A549 (cell line): ENCODE measurements at regions not wholly inside any gene's neighbourhood (a gene's known extent, or its start where the extent isn't known, plus 50 kb on each side); places are given as distances from the start of the nearest gene placed in this dataset.

Experiments
- ATAC-seq, 2 experiments: fragments of 200-7000 bp in 1 of 2; fragments of >200 bp in 1 of 2; cut with Nextera tagmentation in 1 of 2; cut with Tn5 transposase in 1 of 2; 3 replicates each; pipeline versions ENCODE4 v1.8.0 to v1.9.1; 2018 to 2020; ENCODE audit warnings: mild to moderate bottlenecking in 1 of 2, moderate library complexity in 1 of 2
- CTCF ChIA-PET: fragments of 300-600 bp; sonication (Branson Sonifier 250); formaldehyde crosslinking; extraction: SDS; loops from one replicate; lab custom pipeline; 2021; ENCODE audit warnings: antibody characterized with exemption, inconsistent platforms; lab: Yijun Ruan, JAX
- POLR2A ChIA-PET: fragments of 350-600 bp; formaldehyde crosslinking; extraction: SDS; loops from one replicate; lab custom pipeline; 2021; ENCODE audit warnings: antibody characterized with exemption, inconsistent platforms; lab: Yijun Ruan, JAX
- DNase-seq, 2 experiments: peaks; one replicate each; pipeline versions ENCODE4 v3.0.0 to v3.0.0-alpha.2; 2011 to 2016; ENCODE audit warnings: low read depth in 1 of 2, low spot score in 1 of 2
- FAIRE-seq: peaks from 2 replicates; lab custom pipeline; 2011; peaks lifted over from hg19 to GRCh38; lab: Jason Lieb, UNC
- H3K27ac ChIP-seq, 2 experiments: fragments of >200 bp; sonication (Bioruptor Twin); formaldehyde crosslinking; 3 replicates each; pipeline ENCODE4 v1.5.1; 2016 to 2017
- H3K4me1 ChIP-seq: fragments of >200 bp; sonication (Bioruptor Twin); formaldehyde crosslinking; 3 replicates; pipeline ENCODE4 v1.6.1; 2016
- H3K4me2 ChIP-seq: fragments of >200 bp; sonication (Bioruptor Twin); formaldehyde crosslinking; 3 replicates; pipeline ENCODE4 v1.6.1; 2016
- H3K4me3 ChIP-seq: fragments of >200 bp; sonication (Bioruptor Twin); formaldehyde crosslinking; 3 replicates; pipeline ENCODE4 v1.5.1; 2016
- H3K9me3 ChIP-seq: fragments of >200 bp; sonication (Bioruptor Twin); formaldehyde crosslinking; 3 replicates; pipeline ENCODE4 v1.6.1; 2016
- BCL3 ChIP-seq: fragments of >200 bp; sonication (Bioruptor Twin); formaldehyde crosslinking; IDR thresholded peaks from 3 replicates; pipeline ENCODE4 v1.6.1; 2016
- CBX8 ChIP-seq: fragments of 200-600 bp; sonication (generic); IDR thresholded peaks from 2 replicates; pipeline ENCODE4 v1.6.1; 2016
- CHD2 ChIP-seq: fragments of 150-350 bp; IDR thresholded peaks from 2 replicates; pipeline ENCODE4 v1.6.1; 2014; ENCODE audit warnings: low read length; ENCODE audit not compliant: partially characterized antibody
- EHF ChIP-seq: fragments of 250-450 bp; sonication (Bioruptor Pico); IDR thresholded peaks from 2 replicates; pipeline ENCODE4 v1.5.0; 2020; ENCODE audit warnings: mild to moderate bottlenecking
- EHMT2 ChIP-seq: fragments of 200-600 bp; sonication (generic); IDR thresholded peaks from 2 replicates; pipeline ENCODE4 v1.6.1; 2016; ENCODE audit warnings: antibody characterized with exemption, low read depth, mild to moderate bottlenecking, moderate library complexity
- ELK1 ChIP-seq: fragments of 150-350 bp; IDR thresholded peaks from 2 replicates; pipeline ENCODE4 v1.6.1; 2014; ENCODE audit warnings: low read depth, mild to moderate bottlenecking, low read length
- ESRRA ChIP-seq: fragments of 150-350 bp; IDR thresholded peaks from 2 replicates; pipeline ENCODE4 v1.6.1; 2014; ENCODE audit warnings: mild to moderate bottlenecking, low read length, borderline replicate concordance
- HES2 ChIP-seq: fragments of >200 bp; sonication (Bioruptor Twin); formaldehyde crosslinking; IDR thresholded peaks from 2 replicates; pipeline ENCODE4 v1.6.1; 2016
- HOXA7 ChIP-seq: fragments of 250-450 bp; sonication (Bioruptor Pico); IDR thresholded peaks from 2 replicates; pipeline ENCODE4 v1.5.0; 2020; ENCODE audit warnings: mild to moderate bottlenecking, moderate library complexity
- HOXB5 ChIP-seq: fragments of 250-450 bp; sonication (Bioruptor Pico); IDR thresholded peaks from 2 replicates; pipeline ENCODE4 v1.5.0; 2020; ENCODE audit warnings: mild to moderate bottlenecking, moderate library complexity
- KDM1A ChIP-seq: fragments of 200-600 bp; sonication (generic); IDR thresholded peaks from 2 replicates; pipeline ENCODE4 v1.6.1; 2016; ENCODE audit warnings: low read depth, mild to moderate bottlenecking
- NPAS2 ChIP-seq: fragments of 250-450 bp; sonication (Bioruptor Pico); IDR thresholded peaks from 2 replicates; pipeline ENCODE4 v1.8.0; 2022; ENCODE audit warnings: mild to moderate bottlenecking, moderate library complexity, borderline replicate concordance
- PHF8 ChIP-seq: fragments of 200-600 bp; sonication (generic); IDR thresholded peaks from 2 replicates; pipeline ENCODE4 v1.6.1; 2016; ENCODE audit warnings: low read depth, mild to moderate bottlenecking, antibody characterized with exemption, moderate library complexity, borderline replicate concordance
- REST ChIP-seq: fragments of 200-600 bp; sonication (generic); IDR thresholded peaks from 2 replicates; pipeline ENCODE4 v1.6.1; 2016; ENCODE audit warnings: antibody characterized with exemption, mild to moderate bottlenecking, moderate library complexity
- RFX5 ChIP-seq: fragments of 450-650 bp; IDR thresholded peaks from 2 replicates; pipeline ENCODE4 v1.7.1; 2014; ENCODE audit warnings: antibody characterized with exemption, mild to moderate bottlenecking, moderate library complexity
- SREBF2 ChIP-seq: fragments of 450-650 bp; IDR thresholded peaks from 2 replicates; pipeline ENCODE4 v1.6.1; 2014; ENCODE audit warnings: mild to moderate bottlenecking, moderate library complexity
- ZFP36 ChIP-seq: fragments of 450-650 bp; IDR thresholded peaks from 2 replicates; pipeline ENCODE4 v1.6.1; 2014; ENCODE audit warnings: borderline replicate concordance; ENCODE audit not compliant: partially characterized antibody
- ZNF302 ChIP-seq: fragments of 250-450 bp; sonication (Bioruptor Pico); IDR thresholded peaks from 2 replicates; pipeline ENCODE4 v1.9.0; 2021; ENCODE audit warnings: inconsistent platforms, mild to moderate bottlenecking, moderate library complexity
- WGBS: methylation state at CpG from one replicate; pipeline ENCODE4 v1.1.6; 2017; ENCODE audit errors: missing lambda C conversion rate; 5-methylcytosine and 5-hydroxymethylcytosine counted together
- TF ChIP-seq, protein P1 (sequence below): fragments of 250-450 bp; sonication (Bioruptor Pico); IDR thresholded peaks from 2 replicates; pipeline ENCODE4 v1.5.0; 2020; ENCODE audit warnings: low read depth, mild to moderate bottlenecking, moderate library complexity

DNA sequence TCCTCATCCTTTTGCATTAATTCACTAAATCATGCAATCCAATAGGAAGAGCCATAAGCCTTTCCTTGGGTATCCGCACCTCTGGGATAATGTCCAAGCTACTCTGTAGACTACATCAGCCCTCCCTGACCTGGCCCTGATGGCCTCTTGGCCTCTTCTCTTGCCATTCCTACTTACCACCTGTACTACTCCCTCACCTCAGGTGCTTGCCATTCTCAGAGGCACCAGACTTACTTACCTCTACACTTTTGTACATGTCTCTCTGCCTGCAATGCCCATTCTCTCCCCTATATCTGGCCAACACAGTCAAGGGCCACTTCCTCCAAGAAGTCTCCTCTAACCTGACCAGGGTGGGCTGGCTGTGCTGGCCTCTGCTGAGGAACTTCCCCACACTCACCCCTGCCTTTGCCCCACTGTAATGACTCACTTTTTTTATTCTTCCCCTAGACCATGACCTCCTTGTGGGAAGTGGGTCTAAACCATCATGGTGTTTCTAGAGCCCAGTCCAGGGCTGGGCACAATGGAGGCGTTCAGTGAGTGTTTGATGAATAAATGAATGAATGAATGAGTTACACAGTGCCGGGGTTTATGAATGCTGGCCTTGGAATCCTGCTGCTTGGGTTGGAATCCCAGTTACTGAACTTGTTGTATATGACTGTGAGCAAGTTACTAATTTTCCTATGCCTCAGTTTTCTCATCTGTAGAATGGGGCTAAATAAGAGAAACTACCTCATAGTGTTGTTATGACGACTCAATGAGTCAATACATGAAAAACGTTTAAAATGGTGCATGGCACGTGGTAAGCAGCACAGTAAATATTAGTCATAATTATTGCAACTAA lies 179.8 kb downstream of the FOXD2 start:
- no peak for ATAC-seq
- Histone ChIP-seq H3K4me3 (no peak overlapping the region), H3K27ac (no peak overlapping the region), H3K4me1 (no peaks in the 10 kb centered on the region), H3K9me3 (no peaks in the 10 kb centered on the region), H3K4me2 (no peak overlapping the region)
- no peak for FAIRE-seq
- DNase-seq: no peak
- TF ChIP-seq REST (no peak), NPAS2 (CRISPR knock-in tag) (no peak), EHF (CRISPR knock-in tag) (no peak), HOXB5 (CRISPR knock-in tag) (no peak), RFX5 (no peak), ZNF302 (no peak), ELK1 (no peak), HOXA7 (CRISPR knock-in tag) (no peak)
- ChIA-PET CTCF (interaction anchor here (0.8 kb wide), 1 partner anchor 182 kb away, joined by 4 read pairs; no protein-coding TSS in a partner anchor), POLR2A (no interaction called here)
- WGBS: 52% methylated on average over 6 of the region's 6 CpGs

DNA sequence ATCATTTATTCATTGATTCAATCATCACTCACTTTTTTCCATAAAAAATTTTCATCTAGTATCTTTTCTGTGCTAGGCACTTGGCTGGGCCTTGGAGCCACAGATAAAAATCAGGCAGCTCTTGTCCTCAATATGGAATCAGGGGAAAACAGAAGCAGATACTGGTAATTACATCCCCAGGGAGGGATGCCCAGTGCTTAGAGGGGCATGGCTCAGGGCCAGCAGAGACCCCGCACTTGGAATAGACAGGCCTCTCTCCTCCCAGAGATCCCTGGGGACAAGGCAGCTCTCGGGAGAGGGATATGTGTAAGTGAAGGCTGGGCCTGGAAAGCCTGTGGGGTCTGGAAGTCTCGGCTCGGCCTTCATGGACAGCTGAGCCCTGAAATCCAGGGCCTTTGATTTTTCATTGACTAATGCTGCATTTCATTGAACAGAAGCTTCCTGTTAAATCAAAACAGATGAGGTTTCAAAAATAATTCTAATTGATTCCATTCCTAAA lies 180.4 kb downstream of the FOXD2 start:
- Histone ChIP-seq H3K27ac (no peak overlapping the region), H3K4me1 (no peaks in the 10 kb centered on the region), H3K9me3 (no peaks in the 10 kb centered on the region), H3K4me2 (no peak overlapping the region), H3K4me3 (no peak overlapping the region)
- POLR2A ChIA-PET: no interaction called here
- FAIRE-seq: no peak
- no peak for ATAC-seq
- CTCF ChIA-PET: interaction anchor here (0.8 to 1.6 kb wide), 2 partner anchors 92 to 183 kb away, joined by 4 read pairs; no protein-coding TSS in a partner anchor
- TF ChIP-seq CHD2 (no peak), HES2 (no peak), ELK1 (no peak), KDM1A (no peak), ZFP36 (no peak), CBX8 (no peak), ESRRA (no peak), EHMT2 (no peak), BCL3 (no peak), SREBF2 (no peak), HOXA7 (CRISPR knock-in tag) (no peak), PHF8 (no peak), NPAS2 (CRISPR knock-in tag) (no peak)
- TF ChIP-seq, protein P1, sequence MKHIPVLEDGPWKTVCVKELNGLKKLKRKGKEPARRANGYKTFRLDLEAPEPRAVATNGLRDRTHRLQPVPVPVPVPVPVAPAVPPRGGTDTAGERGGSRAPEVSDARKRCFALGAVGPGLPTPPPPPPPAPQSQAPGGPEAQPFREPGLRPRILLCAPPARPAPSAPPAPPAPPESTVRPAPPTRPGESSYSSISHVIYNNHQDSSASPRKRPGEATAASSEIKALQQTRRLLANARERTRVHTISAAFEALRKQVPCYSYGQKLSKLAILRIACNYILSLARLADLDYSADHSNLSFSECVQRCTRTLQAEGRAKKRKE (CRISPR knock-in tag): no peak
- WGBS: 77% methylated on average over 4 of the region's 4 CpGs
- DNase-seq: no peak
